ENCODE measurements at regions not wholly inside any gene's neighbourhood (a gene's known extent, or its start where the extent isn't known, plus 50 kb on each side); places are given as distances from the start of the nearest gene placed in this dataset.

- no peak for TF ChIP-seq REST (IDR thresholded peaks at IDR 0.05; ENCODE audit: unreplicated experiment)
- no peak for TF ChIP-seq ZNF114 (CRISPR knock-in tag; IDR thresholded peaks at IDR 0.05)
Measured at GRCh38 chr5:145543968-145544367, 291.2 kb downstream of the PRELID2 start (continued).

- Mint-ChIP-seq H3K27me3 (ENCODE audit: insufficient read depth, low read depth, poor library complexity) (no peaks in the 10 kb centered on the region), H3K4me3 (no peak overlapping the region), H3K4me1 (peaks cover 8% of the 10 kb centered on the region), H3K27ac (no peak overlapping the region), H3K36me3 (ENCODE audit: low read depth) (peaks cover 6% of the 10 kb centered on the region; the same call in 2 of the 3 replicates), H3K9me3 (peaks cover 8% of the 10 kb centered on the region; the same call in 2 of the 3 replicates)
- no peaks in the 10 kb centered on the region for H3F3A ChIP-seq (replicated peaks; ENCODE audit: low read depth)
- no peaks in the 10 kb centered on the region for H3K27me3 ChIP-seq (ENCODE audit: insufficient read depth)
- DNase-seq (ENCODE audit: low spot score), result no peak
- H3K4me2 ChIP-seq, result no peak overlapping the region
- H3K4me3 ChIP-seq, result no peak overlapping the region
- H4K20me1 ChIP-seq (replicated peaks; ENCODE audit: insufficient read depth), result no peaks in the 10 kb centered on the region
- no peak for ATAC-seq
- no peak overlapping the region for H2AFZ ChIP-seq
- no peaks in the 10 kb centered on the region for H3K79me2 ChIP-seq (replicated peaks; ENCODE audit: insufficient read depth)
- TF ChIP-seq CTCF (conservative IDR thresholded peaks at IDR 0.05; ENCODE audit: low read depth in 2 of 2), result no peak
- no peak for TF ChIP-seq EZH2phosphoT487 (IDR thresholded peaks at IDR 0.05; ENCODE audit: unreplicated experiment)
- TF ChIP-seq ZNF114 (CRISPR knock-in tag; IDR thresholded peaks at IDR 0.05), result no peak
- no peak for TF ChIP-seq REST (IDR thresholded peaks at IDR 0.05; ENCODE audit: unreplicated experiment)
- TF ChIP-seq NANOG (IDR thresholded peaks at IDR 0.05; ENCODE audit: borderline replicate concordance), result no peak
- no peak for TF ChIP-seq CREB1 (CRISPR knock-in tag; IDR thresholded peaks at IDR 0.05; ENCODE audit: low read depth)
- TF ChIP-seq ZNF331 (CRISPR knock-in tag; IDR thresholded peaks at IDR 0.05; ENCODE audit: low read depth), result no peak
- TF ChIP-seq JUNB (IDR thresholded peaks at IDR 0.05; ENCODE audit: unreplicated experiment), result no peak
- no peak for TF ChIP-seq EZH2 (IDR thresholded peaks at IDR 0.05; ENCODE audit: low read depth, unreplicated experiment)
- TF ChIP-seq STAT1 (IDR thresholded peaks at IDR 0.05; ENCODE audit: unreplicated experiment), result no peak
- TF ChIP-seq POLR2AphosphoS5 (IDR thresholded peaks at IDR 0.05; ENCODE audit: low read depth), result no peak
- TF ChIP-seq ETS1 (IDR thresholded peaks at IDR 0.05), result no peak
- no peaks in the 10 kb centered on the region for H3K36me3 ChIP-seq (ENCODE audit: insufficient read depth)
- H3K9me2 ChIP-seq (ENCODE audit: insufficient read depth), result no peaks in the 10 kb centered on the region
- no peak overlapping the region for H3K27ac ChIP-seq (ENCODE audit: low read depth)
- H3K4me1 ChIP-seq (ENCODE audit: insufficient read depth), result peaks cover 3% of the 10 kb centered on the region; the same call in 1 of the 2 replicates
Measured at GRCh38 chr5:145540375-145540774, 294.8 kb downstream of the PRELID2 start.

All from GM23338 (cell line).